SU-DHL-6 (cell line): ENCODE measurements at regions not wholly inside any gene's neighbourhood (a gene's known extent, or its start where the extent isn't known, plus 50 kb on each side); places are given as distances from the start of the nearest gene placed in this dataset.

Experiments
- H2AFZ ChIP-seq: fragments of 200-600 bp; sonication (generic); 2 replicates; pipeline ENCODE4 v1.6.1; 2014; ENCODE audit warnings: low read depth, mild to moderate bottlenecking, moderate library complexity, mixed read lengths, antibody characterized with exemption, low read length; ENCODE audit not compliant: severe bottlenecking
- H3F3A ChIP-seq: fragments of 200-600 bp; shearing (Covaris generic); 2 replicates; pipeline ENCODE4 v1.6.0; 2016; ENCODE audit warnings: antibody characterized with exemption, mild to moderate bottlenecking; ENCODE audit not compliant: insufficient read depth
- H3K27ac ChIP-seq: fragments of 200-600 bp; sonication (generic); 2 replicates; pipeline ENCODE4 v1.5.1; 2016; ENCODE audit warnings: low read depth, mild to moderate bottlenecking, low read length, moderate library complexity, mixed read lengths
- H3K27me3 ChIP-seq: fragments of 200-600 bp; sonication (generic), shearing (Covaris generic); 2 replicates; pipeline ENCODE4 v1.6.0; 2014; ENCODE audit warnings: mild to moderate bottlenecking, low read length
- H3K36me3 ChIP-seq: fragments of 200-600 bp; sonication (generic); 2 replicates; pipeline ENCODE4 v1.6.1; 2014; ENCODE audit warnings: mild to moderate bottlenecking, low read length, mixed read lengths
- H3K4me2 ChIP-seq: fragments of 300-600, 200-600 bp; shearing (Covaris generic), sonication (generic); 2 replicates; pipeline ENCODE4 v1.6.0; 2014; ENCODE audit warnings: low read length, low read depth, mild to moderate bottlenecking; ENCODE audit not compliant: poor library complexity, severe bottlenecking
- H3K4me3 ChIP-seq: fragments of 200-600 bp; sonication (generic); 2 replicates; pipeline ENCODE4 v1.5.1; 2014; ENCODE audit warnings: antibody characterized with exemption, low read length, mild to moderate bottlenecking, mixed read lengths; ENCODE audit not compliant: insufficient read depth, poor library complexity, severe bottlenecking
- H3K79me2 ChIP-seq: fragments of 200-600 bp; sonication (generic); 2 replicates; pipeline ENCODE4 v1.6.1; 2014; ENCODE audit warnings: mild to moderate bottlenecking, low read length, moderate library complexity; ENCODE audit not compliant: insufficient read depth
- H3K9ac ChIP-seq: fragments of 200-600 bp; sonication (generic); 2 replicates; pipeline ENCODE4 v1.7.0; 2014; ENCODE audit warnings: mild to moderate bottlenecking, low read length
- H3K9me2 ChIP-seq: fragments of 200-600 bp; sonication (generic); replicated peaks from 2 replicates; pipeline ENCODE4 v1.6.1; 2014; ENCODE audit warnings: low read length; ENCODE audit not compliant: insufficient read depth
- H3K9me3 ChIP-seq: fragments of 200-600 bp; sonication (generic); 2 replicates; pipeline ENCODE4 v1.6.1; 2014; ENCODE audit warnings: low read length, mixed read lengths; ENCODE audit not compliant: insufficient read depth
- H4K20me1 ChIP-seq: fragments of 200-600 bp; sonication (generic); 2 replicates; pipeline ENCODE4 v1.6.1; 2014; ENCODE audit warnings: low read depth, mild to moderate bottlenecking, antibody characterized with exemption, low read length, moderate library complexity, mixed read lengths
- CTCF ChIP-seq: fragments of 200-600 bp; sonication (generic); IDR thresholded peaks from one replicate; pipeline ENCODE4 v1.5.1; 2017; ENCODE audit warnings: antibody characterized with exemption, mild to moderate bottlenecking, low read length, moderate library complexity; ENCODE audit not compliant: insufficient read depth, poor library complexity, severe bottlenecking
- EZH2phosphoT487 ChIP-seq: fragments of 200-600 bp; sonication (generic), shearing (Covaris generic); conservative IDR thresholded peaks from 2 replicates; pipeline ENCODE4 v1.6.1; 2018; ENCODE audit warnings: mild to moderate bottlenecking, antibody characterized with exemption, low read length, moderate library complexity, mixed read lengths

- Histone ChIP-seq H3K4me2 (no peak overlapping the region), H3K27me3 (no peaks in the 10 kb centered on the region), H3K79me2 (no peaks in the 10 kb centered on the region), H3K36me3 (no peaks in the 10 kb centered on the region), H3F3A (no peaks in the 10 kb centered on the region), H3K9ac (no peak overlapping the region), H2AFZ (no peak overlapping the region), H3K9me2 (no peaks in the 10 kb centered on the region), H3K27ac (no peak overlapping the region), H3K9me3 (no peaks in the 10 kb centered on the region), H4K20me1 (no peaks in the 10 kb centered on the region), H3K4me3 (no peak overlapping the region)
- no peak for TF ChIP-seq CTCF
- TF ChIP-seq EZH2phosphoT487: no peak
These were observed 99.3 kb upstream of the THSD7A start for GRCh38 chr7:11931307-11931706.

GRCh38 chr7:11934796-11935195 lies 102.8 kb upstream of the THSD7A start:
- H3K4me2 ChIP-seq: no peak overlapping the region
- H3K79me2 ChIP-seq: no peaks in the 10 kb centered on the region
- H2AFZ ChIP-seq: no peak overlapping the region
- no peaks in the 10 kb centered on the region for H3K9me3 ChIP-seq
- no peak overlapping the region for H3K27ac ChIP-seq
- no peaks in the 10 kb centered on the region for H3F3A ChIP-seq
- no peak overlapping the region for H3K4me3 ChIP-seq
- no peaks in the 10 kb centered on the region for H3K27me3 ChIP-seq
- H3K9ac ChIP-seq: no peak overlapping the region
- H4K20me1 ChIP-seq: no peaks in the 10 kb centered on the region
- H3K9me2 ChIP-seq: no peaks in the 10 kb centered on the region
- TF ChIP-seq CTCF: no peak
- no peaks in the 10 kb centered on the region for H3K36me3 ChIP-seq

GRCh38 chr7:11935905-11936304 lies 103.9 kb upstream of the THSD7A start:
- H3K79me2 ChIP-seq: no peaks in the 10 kb centered on the region

More at GRCh38 chr7:11935905-11936304, 103.9 kb upstream of the THSD7A start:
- no peak overlapping the region for H3K27ac ChIP-seq
- H3K27me3 ChIP-seq: no peaks in the 10 kb centered on the region
- no peak overlapping the region for H3K9ac ChIP-seq
- no peak overlapping the region for H2AFZ ChIP-seq
- H3K4me2 ChIP-seq: no peak overlapping the region
- no peak overlapping the region for H3K4me3 ChIP-seq
- H3K9me2 ChIP-seq: no peaks in the 10 kb centered on the region
- TF ChIP-seq CTCF (no peak), EZH2phosphoT487 (no peak)
- H3K9me3 ChIP-seq: no peaks in the 10 kb centered on the region
- H4K20me1 ChIP-seq: no peaks in the 10 kb centered on the region
- no peaks in the 10 kb centered on the region for H3F3A ChIP-seq
- no peaks in the 10 kb centered on the region for H3K36me3 ChIP-seq
